CD4-positive, alpha-beta T cell (primary cell): ENCODE measurements at regions not wholly inside any gene's neighbourhood (a gene's known extent, or its start where the extent isn't known, plus 50 kb on each side); places are given as distances from the start of the nearest gene placed in this dataset.
A peak's percentile ranks its signal among the peaks of the same experiment; 100 is the strongest.

Experiments used
- ATAC-seq: fragments of 200-7000 bp; cut with Tn5 transposase; one replicate; pipeline ENCODE4 v1.10.0; 2022; ENCODE audit warnings: mild to moderate bottlenecking; ENCODE audit not compliant: poor library complexity
- CTCF ChIA-PET: fragments of 350-600 bp; sonication (Branson Sonifier 250); formaldehyde crosslinking; loops from one replicate; lab custom pipeline; 2021; ENCODE audit warnings: antibody characterized with exemption, inconsistent platforms; lab: Charles Lee
- POLR2A ChIA-PET: fragments of 350-600 bp; sonication (Branson Sonifier 250); formaldehyde crosslinking; loops from one replicate; lab custom pipeline; 2021; ENCODE audit warnings: antibody characterized with exemption, inconsistent platforms; lab: Charles Lee
- DNase-seq, 14 experiments: peaks; one replicate each; pipeline ENCODE4 v3.0.0-alpha.2; 2013 to 2020; ENCODE audit warnings: mixed read lengths in 2 of 14
- H3K27ac ChIP-seq, 2 donors: one replicate each; pipeline versions ENCODE4 v1.5.1 to v1.7.0; 2013; ENCODE audit warnings: low read length in 2 of 2, low read depth in 1 of 2, mild to moderate bottlenecking in 1 of 2
- H3K27me3 ChIP-seq, 2 experiments: 1 replicate in 1 of 2; 2 replicates in 1 of 2; pipeline versions ENCODE4 v1.6.1 to v1.7.0; 2013; ENCODE audit warnings: low read length in 2 of 2, control low read depth in 1 of 2, mild to moderate bottlenecking in 1 of 2, moderate library complexity in 1 of 2; ENCODE audit not compliant: insufficient read depth in 2 of 2, control insufficient read depth in 1 of 2
- H3K36me3 ChIP-seq: one replicate; pipeline ENCODE4 v1.6.1; 2013; ENCODE audit warnings: low read length, control low read depth; ENCODE audit not compliant: insufficient read depth
- H3K4me1 ChIP-seq: one replicate; pipeline ENCODE4 v1.6.1; 2013; ENCODE audit warnings: low read length, control low read depth; ENCODE audit not compliant: insufficient read depth
- H3K4me3 ChIP-seq: one replicate; pipeline ENCODE4 v1.5.1; 2013; ENCODE audit warnings: mild to moderate bottlenecking, low read length, moderate library complexity
- H3K9me3 ChIP-seq, 2 experiments: 1 replicate in 1 of 2; 2 replicates in 1 of 2; pipeline versions ENCODE4 v1.6.1 to v1.7.0; 2013; ENCODE audit warnings: low read length in 2 of 2, mild to moderate bottlenecking in 2 of 2, control low read depth in 1 of 2, moderate library complexity in 1 of 2; ENCODE audit not compliant: control insufficient read depth in 1 of 2, insufficient read depth in 1 of 2
- H3K27ac Mint-ChIP-seq: one replicate; pipeline ENCODE4 v1.8.0; 2020; ENCODE audit warnings: mixed read lengths
- H3K27me3 Mint-ChIP-seq: one replicate; pipeline ENCODE4 v1.8.0; 2021; ENCODE audit warnings: mixed read lengths
- H3K36me3 Mint-ChIP-seq: one replicate; pipeline ENCODE4 v1.8.0; 2021; ENCODE audit warnings: low read depth, mixed read lengths
- H3K4me1 Mint-ChIP-seq: one replicate; pipeline ENCODE4 v1.8.0; 2021; ENCODE audit warnings: low read depth, mixed read lengths
- H3K4me3 Mint-ChIP-seq: one replicate; pipeline ENCODE4 v1.8.0; 2020; ENCODE audit warnings: mild to moderate bottlenecking, mixed read lengths
- H3K9me3 Mint-ChIP-seq: one replicate; pipeline ENCODE4 v1.8.0; 2020; ENCODE audit warnings: mixed read lengths
- intact Hi-C, 2 experiments: fragments of 100-400 bp; cut with DNase I in 1 of 2; cut with micrococcal nuclease in 1 of 2; formaldehyde crosslinking; loops; one replicate each; pipeline versions ENCODE4 v1.15.1 to v1.9.0; 2023 to 2025; cut with DNase I, micrococcal nuclease
- TF ChIP-seq, protein P1 (sequence below): fragments of 200-600 bp; IDR thresholded peaks from one replicate; pipeline ENCODE4 v1.8.0; 2022; ENCODE audit warnings: antibody characterized with exemption, mild to moderate bottlenecking

GRCh38 chr14:97640031-97640430 is 842.8 kb downstream of the VRK1 start:
- CTCF ChIA-PET: no interaction called here

DNA sequence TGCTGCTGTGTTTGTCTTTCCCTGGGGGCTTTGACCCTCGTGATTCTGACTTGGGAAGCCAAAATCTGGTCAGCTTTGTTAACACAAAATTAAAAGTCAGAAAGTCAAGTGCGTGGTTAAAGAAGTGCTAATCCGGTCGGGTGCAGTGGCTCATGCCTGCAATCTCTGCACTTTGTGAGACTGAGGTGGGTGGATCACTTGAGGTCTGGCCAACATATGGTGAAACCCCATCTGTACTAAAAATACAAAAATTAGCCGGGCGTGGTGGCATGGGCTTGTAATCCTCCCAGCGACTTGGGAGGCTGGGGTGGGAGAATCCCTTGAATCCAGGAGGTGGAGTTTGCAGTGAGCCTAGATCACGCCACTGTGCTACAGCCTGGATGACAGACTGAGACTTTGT is 844.6 kb downstream of the VRK1 start:
- ATAC-seq (no peak), DNase-seq (peak in 1 of 14 experiments; percentile 20)
- peak overlapping the region; percentile 84 for H3K27ac Mint-ChIP-seq

More at GRCh38 chr14:97640031-97640430, 842.8 kb downstream of the VRK1 start:
- no peaks in the 10 kb centered on the region for H3K9me3 Mint-ChIP-seq
- peak overlapping the region; percentile 84 for H3K27ac Mint-ChIP-seq
- H3K4me1 Mint-ChIP-seq: peaks cover 80% of the 10 kb centered on the region
- no peaks in the 10 kb centered on the region for H3K27me3 ChIP-seq
- H3K9me3 ChIP-seq: no peaks in the 10 kb centered on the region
- H3K4me1 ChIP-seq: peaks cover 10% of the 10 kb centered on the region
- no peak overlapping the region for H3K27ac ChIP-seq
- H3K36me3 Mint-ChIP-seq: no peaks in the 10 kb centered on the region
- no peak overlapping the region for H3K4me3 Mint-ChIP-seq
- H3K36me3 ChIP-seq: no peaks in the 10 kb centered on the region
- TF ChIP-seq, protein P1, sequence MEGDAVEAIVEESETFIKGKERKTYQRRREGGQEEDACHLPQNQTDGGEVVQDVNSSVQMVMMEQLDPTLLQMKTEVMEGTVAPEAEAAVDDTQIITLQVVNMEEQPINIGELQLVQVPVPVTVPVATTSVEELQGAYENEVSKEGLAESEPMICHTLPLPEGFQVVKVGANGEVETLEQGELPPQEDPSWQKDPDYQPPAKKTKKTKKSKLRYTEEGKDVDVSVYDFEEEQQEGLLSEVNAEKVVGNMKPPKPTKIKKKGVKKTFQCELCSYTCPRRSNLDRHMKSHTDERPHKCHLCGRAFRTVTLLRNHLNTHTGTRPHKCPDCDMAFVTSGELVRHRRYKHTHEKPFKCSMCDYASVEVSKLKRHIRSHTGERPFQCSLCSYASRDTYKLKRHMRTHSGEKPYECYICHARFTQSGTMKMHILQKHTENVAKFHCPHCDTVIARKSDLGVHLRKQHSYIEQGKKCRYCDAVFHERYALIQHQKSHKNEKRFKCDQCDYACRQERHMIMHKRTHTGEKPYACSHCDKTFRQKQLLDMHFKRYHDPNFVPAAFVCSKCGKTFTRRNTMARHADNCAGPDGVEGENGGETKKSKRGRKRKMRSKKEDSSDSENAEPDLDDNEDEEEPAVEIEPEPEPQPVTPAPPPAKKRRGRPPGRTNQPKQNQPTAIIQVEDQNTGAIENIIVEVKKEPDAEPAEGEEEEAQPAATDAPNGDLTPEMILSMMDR: no peak
- DNase-seq: no peak
- no peak overlapping the region for H3K4me3 ChIP-seq
- POLR2A ChIA-PET: no interaction called here
- ATAC-seq: no peak
- intact Hi-C loops: no loop called here
- H3K27me3 Mint-ChIP-seq: no peaks in the 10 kb centered on the region

GRCh38 chr14:97642631-97643030 is 845.4 kb downstream of the VRK1 start:
- ATAC-seq (no peak), DNase-seq (no peak)
- Mint-ChIP-seq H3K9me3 (no peaks in the 10 kb centered on the region), H3K27ac (peak overlapping the region; percentile 84), H3K4me3 (no peak overlapping the region), H3K27me3 (no peaks in the 10 kb centered on the region), H3K4me1 (peaks cover 58% of the 10 kb centered on the region), H3K36me3 (no peaks in the 10 kb centered on the region)
- Histone ChIP-seq H3K9me3 (no peaks in the 10 kb centered on the region), H3K27me3 (no peaks in the 10 kb centered on the region), H3K4me1 (peaks cover 6% of the 10 kb centered on the region), H3K36me3 (no peaks in the 10 kb centered on the region), H3K27ac (no peak overlapping the region), H3K4me3 (no peak overlapping the region)
- TF ChIP-seq, protein P1: no peak
- intact Hi-C loops: no loop called here
- ChIA-PET CTCF (interaction anchor here (1.0 kb wide), 1 partner anchor 205 kb away, joined by 3 read pairs; no protein-coding TSS in a partner anchor), POLR2A (interaction anchor here (0.6 to 0.7 kb wide), 2 partner anchors 148 to 338 kb away, joined by 3 to 4 read pairs; no protein-coding TSS in a partner anchor)

More for the DNA sequence above, 844.6 kb downstream of the VRK1 start:
- no peaks in the 10 kb centered on the region for H3K9me3 ChIP-seq
- H3K27me3 ChIP-seq: no peaks in the 10 kb centered on the region
- H3K27me3 Mint-ChIP-seq: no peaks in the 10 kb centered on the region
- no peak overlapping the region for H3K27ac ChIP-seq
- H3K4me3 ChIP-seq: no peak overlapping the region
- TF ChIP-seq, protein P1: no peak
- peaks cover 6% of the 10 kb centered on the region for H3K4me1 ChIP-seq
- no peaks in the 10 kb centered on the region for H3K36me3 ChIP-seq
- CTCF ChIA-PET: interaction anchor here (0.8 to 1.0 kb wide), 2 partner anchors 38 to 204 kb away, joined by 3 read pairs; no protein-coding TSS in a partner anchor
- no peaks in the 10 kb centered on the region for H3K9me3 Mint-ChIP-seq
- no peaks in the 10 kb centered on the region for H3K36me3 Mint-ChIP-seq
- intact Hi-C loops: loop anchor here in 1 of 2 experiments (1.0 kb wide), 1 partner anchor 40 kb away; no protein-coding TSS in a partner anchor
- POLR2A ChIA-PET: interaction anchor here (0.6 kb wide), 1 partner anchor 79 kb away, joined by 4 read pairs; no protein-coding TSS in a partner anchor
- peak overlapping the region; percentile 67 for H3K4me3 Mint-ChIP-seq
- peaks cover 66% of the 10 kb centered on the region for H3K4me1 Mint-ChIP-seq
